ENCODE measurements at regions not wholly inside any gene's neighbourhood (a gene's known extent, or its start where the extent isn't known, plus 50 kb on each side); places are given as distances from the start of the nearest gene placed in this dataset.

DNA sequence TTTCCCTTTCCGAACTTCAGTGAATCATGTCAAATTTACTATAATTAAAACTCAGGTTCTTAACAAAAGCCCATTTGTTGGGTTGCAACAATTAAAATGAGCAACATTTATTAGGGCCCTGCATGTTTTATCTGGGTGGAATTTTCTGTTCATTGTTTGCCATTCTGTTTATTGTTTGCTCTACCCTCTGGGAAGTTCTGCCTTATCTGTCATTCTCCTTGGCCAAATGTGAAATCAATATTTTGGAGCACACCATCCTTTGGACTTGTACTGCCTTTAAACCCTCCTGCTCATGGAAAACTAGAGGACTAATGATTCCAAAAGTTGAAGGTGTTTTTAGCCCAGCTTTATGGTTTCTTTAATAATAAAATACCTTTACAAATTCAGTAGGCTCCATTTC, 134.5 kb upstream of the KCND2 start:
- no peak overlapping the region for H3K27ac ChIP-seq
- peaks cover 0 to 6% (median 0%) of the 10 kb centered on the region in 12 donors for H3K9me3 ChIP-seq
- 65 to 83% (median 80%) methylated on average over 1 of the region's 1 CpG for WGBS, 4 donors
- DNase-seq (no peak), ATAC-seq (no peak)
- H3K27me3 ChIP-seq, result no peaks in the 10 kb centered on the region
- H3K36me3 ChIP-seq, result no peaks in the 10 kb centered on the region
- no peaks in the 10 kb centered on the region for H3K4me1 ChIP-seq
- intact Hi-C loops (cut with DNase I), result no loop called here
- TF ChIP-seq, protein P1, sequence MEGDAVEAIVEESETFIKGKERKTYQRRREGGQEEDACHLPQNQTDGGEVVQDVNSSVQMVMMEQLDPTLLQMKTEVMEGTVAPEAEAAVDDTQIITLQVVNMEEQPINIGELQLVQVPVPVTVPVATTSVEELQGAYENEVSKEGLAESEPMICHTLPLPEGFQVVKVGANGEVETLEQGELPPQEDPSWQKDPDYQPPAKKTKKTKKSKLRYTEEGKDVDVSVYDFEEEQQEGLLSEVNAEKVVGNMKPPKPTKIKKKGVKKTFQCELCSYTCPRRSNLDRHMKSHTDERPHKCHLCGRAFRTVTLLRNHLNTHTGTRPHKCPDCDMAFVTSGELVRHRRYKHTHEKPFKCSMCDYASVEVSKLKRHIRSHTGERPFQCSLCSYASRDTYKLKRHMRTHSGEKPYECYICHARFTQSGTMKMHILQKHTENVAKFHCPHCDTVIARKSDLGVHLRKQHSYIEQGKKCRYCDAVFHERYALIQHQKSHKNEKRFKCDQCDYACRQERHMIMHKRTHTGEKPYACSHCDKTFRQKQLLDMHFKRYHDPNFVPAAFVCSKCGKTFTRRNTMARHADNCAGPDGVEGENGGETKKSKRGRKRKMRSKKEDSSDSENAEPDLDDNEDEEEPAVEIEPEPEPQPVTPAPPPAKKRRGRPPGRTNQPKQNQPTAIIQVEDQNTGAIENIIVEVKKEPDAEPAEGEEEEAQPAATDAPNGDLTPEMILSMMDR (IDR thresholded peaks at IDR 0.05), result no peak
- TF ChIP-seq POLR2A (IDR thresholded peaks at IDR 0.05), result no peak
- no peak overlapping the region for H3K4me3 ChIP-seq

DNA sequence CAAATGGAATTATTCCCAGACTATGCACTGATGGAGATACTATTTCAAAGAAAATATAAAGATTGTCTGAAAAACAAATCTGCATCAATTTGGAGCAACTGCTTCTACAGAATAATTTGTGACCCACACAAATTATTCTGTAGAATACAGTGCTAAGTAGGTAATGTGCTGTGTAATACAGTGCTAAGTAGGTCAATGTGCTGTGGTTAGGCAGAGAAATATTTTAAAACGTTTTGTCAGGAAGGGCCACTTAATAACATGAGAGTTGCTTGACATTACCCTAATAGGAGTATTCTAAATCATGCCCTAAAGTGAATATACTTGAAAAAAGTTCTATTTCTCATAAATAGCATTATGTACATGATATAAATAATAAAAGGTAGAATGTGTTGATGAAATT, 116.5 kb upstream of the KCND2 start:
- intact Hi-C loops (cut with DNase I), result no loop called here
- no peak overlapping the region for H3K4me3 ChIP-seq
- peaks cover 0 to 8% (median 0%) of the 10 kb centered on the region in 12 donors for H3K9me3 ChIP-seq
- no peaks in the 10 kb centered on the region for H3K27me3 ChIP-seq
- ATAC-seq (no peak), DNase-seq (no peak)
- no peaks in the 10 kb centered on the region for H3K36me3 ChIP-seq
- H3K27ac ChIP-seq, result no peak overlapping the region
- TF ChIP-seq, protein P1 (IDR thresholded peaks at IDR 0.05), result no peak
- TF ChIP-seq POLR2A (IDR thresholded peaks at IDR 0.05), result no peak
- WGBS, 4 donors, result 2 to 16% (median 12%) methylated on average over 1 of the region's 1 CpG
- no peaks in the 10 kb centered on the region for H3K4me1 ChIP-seq

- no peaks in the 10 kb centered on the region for H3K36me3 ChIP-seq
- no peaks in the 10 kb centered on the region for H3K27me3 ChIP-seq
- H3K9me3 ChIP-seq, result no peaks in the 10 kb centered on the region
- H3K4me1 ChIP-seq, result no peaks in the 10 kb centered on the region
- intact Hi-C loops (cut with DNase I), result loop anchor here in 1 of 10 donors (5.0 kb wide), 1 partner anchor 53 kb away; no protein-coding TSS in a partner anchor
- ATAC-seq (no peak), DNase-seq (no peak)
- H3K27ac ChIP-seq, result no peak overlapping the region
- no peak overlapping the region for H3K4me3 ChIP-seq
- WGBS, 4 donors, result 58 to 71% (median 68%) methylated on average over 2 of the region's 2 CpGs
- TF ChIP-seq POLR2A (IDR thresholded peaks at IDR 0.05), result no peak
- TF ChIP-seq, protein P1 (IDR thresholded peaks at IDR 0.05), result no peak
These were observed 112.8 kb upstream of the KCND2 start for GRCh38 chr7:120160166-120160565.

GRCh38 chr7:120163449-120163848, 109.5 kb upstream of the KCND2 start:
- ATAC-seq (no peak), DNase-seq (no peak)
- intact Hi-C loops (cut with DNase I), result loop anchor here in 1 of 10 donors (5.0 kb wide), 1 partner anchor 56 kb away; no protein-coding TSS in a partner anchor
- no peaks in the 10 kb centered on the region for H3K4me1 ChIP-seq
- WGBS, 4 donors, result 80 to 85% (median 82%) methylated on average over 4 of the region's 4 CpGs
- H3K27ac ChIP-seq, result no peak overlapping the region
- H3K36me3 ChIP-seq, result no peaks in the 10 kb centered on the region
- H3K27me3 ChIP-seq, result no peaks in the 10 kb centered on the region
- no peaks in the 10 kb centered on the region for H3K9me3 ChIP-seq
- TF ChIP-seq, protein P1 (IDR thresholded peaks at IDR 0.05), result no peak
- no peak for TF ChIP-seq POLR2A (IDR thresholded peaks at IDR 0.05)
- H3K4me3 ChIP-seq, result no peak overlapping the region

All from heart left ventricle (tissue), 16 donors.